Testis (tissue), 2 donors: ENCODE measurements at regions not wholly inside any gene's neighbourhood (a gene's known extent, or its start where the extent isn't known, plus 50 kb on each side); places are given as distances from the start of the nearest gene placed in this dataset.
"Not testable (repeated sequence)": the region's sequence is repeated elsewhere in the genome, so short reads cannot be mapped to it uniquely, and the experiment has no call there.

ENCODE experiments used
- POLR2A ChIP-seq: fragments of 450-650 bp; IDR thresholded peaks from one replicate; pipeline ENCODE4 v1.6.1; 2017; ENCODE audit warnings: antibody characterized with exemption, mild to moderate bottlenecking, moderate library complexity
- TF ChIP-seq, protein P1 (sequence below), 3 experiments: fragments of 450-650 bp in 2 of 3; fragments of 200-600 bp in 1 of 3; sonication (generic) in 1 of 3; IDR thresholded peaks; one replicate each; pipeline ENCODE4 v1.5.1; 2016 to 2019; ENCODE audit warnings: antibody characterized with exemption in 3 of 3, mild to moderate bottlenecking in 2 of 3, moderate library complexity in 1 of 3

DNA sequence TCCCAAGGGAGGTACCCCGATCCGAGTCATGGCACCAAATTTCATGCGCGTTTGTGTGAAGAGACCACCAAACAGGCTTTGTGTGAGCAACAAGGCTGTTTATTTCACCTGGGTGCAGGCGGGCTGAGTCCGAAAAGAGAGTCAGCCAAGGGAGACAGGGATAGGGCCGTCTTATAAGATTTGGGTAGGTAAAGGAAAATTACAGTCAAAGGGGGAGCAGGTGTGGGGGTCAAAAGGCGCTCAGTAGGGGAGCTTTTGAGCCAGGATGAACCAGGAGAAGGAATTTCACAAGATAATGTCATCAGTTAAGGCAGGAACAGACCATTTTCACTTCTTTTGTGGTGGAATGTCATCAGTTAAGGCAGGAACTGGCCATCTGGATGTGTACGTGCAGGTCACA is 1104.1 kb downstream of the OLFM4 start:
- TF ChIP-seq, protein P1, sequence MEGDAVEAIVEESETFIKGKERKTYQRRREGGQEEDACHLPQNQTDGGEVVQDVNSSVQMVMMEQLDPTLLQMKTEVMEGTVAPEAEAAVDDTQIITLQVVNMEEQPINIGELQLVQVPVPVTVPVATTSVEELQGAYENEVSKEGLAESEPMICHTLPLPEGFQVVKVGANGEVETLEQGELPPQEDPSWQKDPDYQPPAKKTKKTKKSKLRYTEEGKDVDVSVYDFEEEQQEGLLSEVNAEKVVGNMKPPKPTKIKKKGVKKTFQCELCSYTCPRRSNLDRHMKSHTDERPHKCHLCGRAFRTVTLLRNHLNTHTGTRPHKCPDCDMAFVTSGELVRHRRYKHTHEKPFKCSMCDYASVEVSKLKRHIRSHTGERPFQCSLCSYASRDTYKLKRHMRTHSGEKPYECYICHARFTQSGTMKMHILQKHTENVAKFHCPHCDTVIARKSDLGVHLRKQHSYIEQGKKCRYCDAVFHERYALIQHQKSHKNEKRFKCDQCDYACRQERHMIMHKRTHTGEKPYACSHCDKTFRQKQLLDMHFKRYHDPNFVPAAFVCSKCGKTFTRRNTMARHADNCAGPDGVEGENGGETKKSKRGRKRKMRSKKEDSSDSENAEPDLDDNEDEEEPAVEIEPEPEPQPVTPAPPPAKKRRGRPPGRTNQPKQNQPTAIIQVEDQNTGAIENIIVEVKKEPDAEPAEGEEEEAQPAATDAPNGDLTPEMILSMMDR (IDR thresholded peaks at IDR 0.05): not testable (repeated sequence)
- TF ChIP-seq POLR2A: not testable (repeated sequence)
